SU-DHL-6 (cell line): ENCODE measurements at regions not wholly inside any gene's neighbourhood (a gene's known extent, or its start where the extent isn't known, plus 50 kb on each side); places are given as distances from the start of the nearest gene placed in this dataset.

Source experiments
- H2AFZ ChIP-seq: fragments of 200-600 bp; sonication (generic); 2 replicates; pipeline ENCODE4 v1.6.1; 2014; ENCODE audit warnings: low read depth, mild to moderate bottlenecking, moderate library complexity, mixed read lengths, antibody characterized with exemption, low read length; ENCODE audit not compliant: severe bottlenecking
- H3F3A ChIP-seq: fragments of 200-600 bp; shearing (Covaris generic); 2 replicates; pipeline ENCODE4 v1.6.0; 2016; ENCODE audit warnings: antibody characterized with exemption, mild to moderate bottlenecking; ENCODE audit not compliant: insufficient read depth
- H3K27ac ChIP-seq: fragments of 200-600 bp; sonication (generic); 2 replicates; pipeline ENCODE4 v1.5.1; 2016; ENCODE audit warnings: low read depth, mild to moderate bottlenecking, low read length, moderate library complexity, mixed read lengths
- H3K27me3 ChIP-seq: fragments of 200-600 bp; sonication (generic), shearing (Covaris generic); 2 replicates; pipeline ENCODE4 v1.6.0; 2014; ENCODE audit warnings: mild to moderate bottlenecking, low read length
- H3K36me3 ChIP-seq: fragments of 200-600 bp; sonication (generic); 2 replicates; pipeline ENCODE4 v1.6.1; 2014; ENCODE audit warnings: mild to moderate bottlenecking, low read length, mixed read lengths
- H3K4me2 ChIP-seq: fragments of 300-600, 200-600 bp; shearing (Covaris generic), sonication (generic); 2 replicates; pipeline ENCODE4 v1.6.0; 2014; ENCODE audit warnings: low read length, low read depth, mild to moderate bottlenecking; ENCODE audit not compliant: poor library complexity, severe bottlenecking
- H3K4me3 ChIP-seq: fragments of 200-600 bp; sonication (generic); 2 replicates; pipeline ENCODE4 v1.5.1; 2014; ENCODE audit warnings: antibody characterized with exemption, low read length, mild to moderate bottlenecking, mixed read lengths; ENCODE audit not compliant: insufficient read depth, poor library complexity, severe bottlenecking
- H3K79me2 ChIP-seq: fragments of 200-600 bp; sonication (generic); 2 replicates; pipeline ENCODE4 v1.6.1; 2014; ENCODE audit warnings: mild to moderate bottlenecking, low read length, moderate library complexity; ENCODE audit not compliant: insufficient read depth
- H3K9ac ChIP-seq: fragments of 200-600 bp; sonication (generic); 2 replicates; pipeline ENCODE4 v1.7.0; 2014; ENCODE audit warnings: mild to moderate bottlenecking, low read length
- H3K9me2 ChIP-seq: fragments of 200-600 bp; sonication (generic); replicated peaks from 2 replicates; pipeline ENCODE4 v1.6.1; 2014; ENCODE audit warnings: low read length; ENCODE audit not compliant: insufficient read depth
- H3K9me3 ChIP-seq: fragments of 200-600 bp; sonication (generic); 2 replicates; pipeline ENCODE4 v1.6.1; 2014; ENCODE audit warnings: low read length, mixed read lengths; ENCODE audit not compliant: insufficient read depth
- H4K20me1 ChIP-seq: fragments of 200-600 bp; sonication (generic); 2 replicates; pipeline ENCODE4 v1.6.1; 2014; ENCODE audit warnings: low read depth, mild to moderate bottlenecking, antibody characterized with exemption, low read length, moderate library complexity, mixed read lengths
- EZH2phosphoT487 ChIP-seq: fragments of 200-600 bp; sonication (generic), shearing (Covaris generic); conservative IDR thresholded peaks from 2 replicates; pipeline ENCODE4 v1.6.1; 2018; ENCODE audit warnings: mild to moderate bottlenecking, antibody characterized with exemption, low read length, moderate library complexity, mixed read lengths
- TF ChIP-seq, protein P1 (sequence below): fragments of 200-600 bp; sonication (generic); IDR thresholded peaks from one replicate; pipeline ENCODE4 v1.5.1; 2017; ENCODE audit warnings: antibody characterized with exemption, mild to moderate bottlenecking, low read length, moderate library complexity; ENCODE audit not compliant: insufficient read depth, poor library complexity, severe bottlenecking

DNA sequence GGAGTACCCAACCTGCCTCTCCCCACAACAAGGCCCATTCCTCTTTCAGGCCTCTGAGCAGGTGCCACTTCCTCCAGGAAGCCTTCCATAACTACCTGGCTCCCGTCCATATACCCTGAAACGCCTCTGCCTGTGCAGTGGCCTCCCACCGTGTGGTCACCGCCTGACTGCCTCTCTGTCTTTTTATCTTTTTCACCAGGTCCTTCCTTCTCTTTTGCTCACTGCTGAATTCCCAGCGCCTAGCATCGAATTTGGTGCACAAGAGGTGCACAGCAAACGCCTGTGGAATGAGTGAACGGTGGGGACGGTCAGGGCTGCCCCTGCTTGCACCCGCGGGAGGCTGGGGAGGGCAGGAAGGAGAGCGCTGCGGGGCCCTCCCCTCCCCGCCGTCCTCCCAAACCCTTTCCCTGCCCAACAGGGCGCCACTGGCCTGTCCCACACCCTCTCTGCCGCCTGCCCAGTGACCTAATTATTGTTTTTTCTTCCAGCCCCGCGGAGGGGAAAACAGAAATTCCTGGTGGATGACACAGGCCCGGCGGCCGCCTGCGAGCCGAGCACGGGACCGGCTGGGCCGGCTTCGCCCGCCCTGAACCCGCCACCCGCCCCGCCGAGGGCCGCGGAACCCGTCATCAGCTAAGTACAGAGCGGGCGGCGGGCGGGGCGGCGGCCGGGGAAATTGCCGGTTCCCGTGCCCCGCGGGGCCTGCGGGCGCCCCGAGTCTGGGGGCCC lies 140.1 kb downstream of the SMAD6 start:
- Histone ChIP-seq H3K4me3 (no peak overlapping the region), H3K36me3 (no peaks in the 10 kb centered on the region), H3K9ac (no peak overlapping the region), H3K9me3 (no peaks in the 10 kb centered on the region), H3K27ac (no peak overlapping the region), H3F3A (no peaks in the 10 kb centered on the region), H4K20me1 (no peaks in the 10 kb centered on the region), H3K9me2 (no peaks in the 10 kb centered on the region), H2AFZ (no peak overlapping the region), H3K4me2 (no peak overlapping the region), H3K79me2 (no peaks in the 10 kb centered on the region), H3K27me3 (no peaks in the 10 kb centered on the region)
- TF ChIP-seq, protein P1, sequence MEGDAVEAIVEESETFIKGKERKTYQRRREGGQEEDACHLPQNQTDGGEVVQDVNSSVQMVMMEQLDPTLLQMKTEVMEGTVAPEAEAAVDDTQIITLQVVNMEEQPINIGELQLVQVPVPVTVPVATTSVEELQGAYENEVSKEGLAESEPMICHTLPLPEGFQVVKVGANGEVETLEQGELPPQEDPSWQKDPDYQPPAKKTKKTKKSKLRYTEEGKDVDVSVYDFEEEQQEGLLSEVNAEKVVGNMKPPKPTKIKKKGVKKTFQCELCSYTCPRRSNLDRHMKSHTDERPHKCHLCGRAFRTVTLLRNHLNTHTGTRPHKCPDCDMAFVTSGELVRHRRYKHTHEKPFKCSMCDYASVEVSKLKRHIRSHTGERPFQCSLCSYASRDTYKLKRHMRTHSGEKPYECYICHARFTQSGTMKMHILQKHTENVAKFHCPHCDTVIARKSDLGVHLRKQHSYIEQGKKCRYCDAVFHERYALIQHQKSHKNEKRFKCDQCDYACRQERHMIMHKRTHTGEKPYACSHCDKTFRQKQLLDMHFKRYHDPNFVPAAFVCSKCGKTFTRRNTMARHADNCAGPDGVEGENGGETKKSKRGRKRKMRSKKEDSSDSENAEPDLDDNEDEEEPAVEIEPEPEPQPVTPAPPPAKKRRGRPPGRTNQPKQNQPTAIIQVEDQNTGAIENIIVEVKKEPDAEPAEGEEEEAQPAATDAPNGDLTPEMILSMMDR, result no peak
- no peak for TF ChIP-seq EZH2phosphoT487

DNA sequence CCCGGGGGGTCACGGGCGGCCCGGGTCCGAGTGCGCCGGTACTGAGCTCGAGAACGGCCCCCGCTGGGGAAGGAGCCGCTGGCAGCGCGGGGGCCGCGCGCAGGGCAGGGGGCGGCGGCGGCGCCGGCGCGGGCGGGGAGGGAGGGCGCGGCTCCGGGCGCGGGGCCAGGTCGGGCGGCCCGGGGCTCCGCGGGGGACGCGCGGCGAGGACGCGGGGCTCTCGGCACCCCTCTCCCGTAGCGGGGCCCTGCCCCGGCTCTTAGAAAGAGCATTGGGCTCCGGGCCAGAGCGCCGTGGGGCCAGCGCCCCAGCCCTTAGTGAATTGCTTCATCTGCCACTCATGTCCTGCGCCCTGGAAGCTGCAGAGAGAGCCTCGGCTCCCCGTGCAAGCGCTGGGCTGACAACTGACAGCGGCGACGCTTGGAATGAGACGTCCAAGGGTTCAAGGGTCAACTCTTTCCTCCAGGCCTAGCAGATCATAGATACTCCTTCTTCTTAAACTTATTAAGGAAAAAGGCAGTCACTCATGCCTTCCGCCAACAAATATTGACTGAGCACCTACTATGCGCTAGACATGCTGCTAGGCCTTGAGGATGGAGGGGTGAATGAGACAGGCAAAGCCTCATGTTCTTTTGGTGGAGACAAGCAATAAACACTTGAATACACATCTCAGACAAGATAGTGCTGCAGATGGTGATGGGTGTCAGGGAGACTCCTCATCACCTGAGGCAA lies 140.8 kb downstream of the SMAD6 start:
- H2AFZ ChIP-seq, result no peak overlapping the region
- no peak overlapping the region for H3K9ac ChIP-seq
- H3K4me3 ChIP-seq, result no peak overlapping the region
- TF ChIP-seq, protein P1, result no peak
- no peak for TF ChIP-seq EZH2phosphoT487
- H3K9me2 ChIP-seq, result no peaks in the 10 kb centered on the region
- no peaks in the 10 kb centered on the region for H3K27me3 ChIP-seq
- H3F3A ChIP-seq, result no peaks in the 10 kb centered on the region
- H4K20me1 ChIP-seq, result no peaks in the 10 kb centered on the region
- H3K79me2 ChIP-seq, result no peaks in the 10 kb centered on the region
- no peaks in the 10 kb centered on the region for H3K36me3 ChIP-seq
- H3K4me2 ChIP-seq, result no peak overlapping the region
- H3K9me3 ChIP-seq, result no peaks in the 10 kb centered on the region
- no peak overlapping the region for H3K27ac ChIP-seq

DNA sequence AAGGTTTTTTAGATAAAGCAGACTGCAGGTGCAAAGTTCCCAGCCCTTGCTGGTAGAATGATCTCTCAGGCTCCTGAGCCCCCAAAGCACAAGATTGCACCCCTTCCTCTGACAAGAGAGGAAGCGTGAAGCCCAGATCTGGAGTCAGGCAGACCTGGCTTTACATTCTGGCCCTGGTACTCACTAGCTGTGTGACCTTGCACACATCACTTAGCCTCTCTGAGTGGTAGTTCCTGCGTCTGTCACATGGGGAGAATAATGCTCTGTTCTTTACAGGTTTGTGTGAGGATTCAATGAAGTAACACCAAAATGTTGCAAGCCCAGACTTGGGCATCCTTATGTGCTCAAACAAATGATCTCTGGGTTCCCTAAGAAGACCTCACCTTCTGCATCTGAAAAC lies 141.5 kb downstream of the SMAD6 start:
- Histone ChIP-seq H3K79me2 (no peaks in the 10 kb centered on the region), H3K27me3 (no peaks in the 10 kb centered on the region), H3K4me2 (no peak overlapping the region), H3K4me3 (no peak overlapping the region), H3K36me3 (no peaks in the 10 kb centered on the region), H3K9me3 (no peaks in the 10 kb centered on the region), H3K9ac (no peak overlapping the region), H3K27ac (no peak overlapping the region), H2AFZ (no peak overlapping the region), H3K9me2 (no peaks in the 10 kb centered on the region), H3F3A (no peaks in the 10 kb centered on the region), H4K20me1 (no peaks in the 10 kb centered on the region)
- TF ChIP-seq, protein P1, result no peak
- no peak for TF ChIP-seq EZH2phosphoT487
